ENCODE measurements at regions not wholly inside any gene's neighbourhood (a gene's known extent, or its start where the extent isn't known, plus 50 kb on each side); places are given as distances from the start of the nearest gene placed in this dataset.

GRCh38 chr5:133854554-133854953 is 113.9 kb downstream of the C5orf15 start:
- intact Hi-C loops (cut with DNase I) = no loop called here
- WGBS, 4 donors = 80 to 86% (median 84%) methylated on average over 6 to 8 of the region's 8 CpGs
- no peak for TF ChIP-seq POLR2A (IDR thresholded peaks at IDR 0.05)
- TF ChIP-seq CTCF (IDR thresholded peaks at IDR 0.05) = no peak

DNA sequence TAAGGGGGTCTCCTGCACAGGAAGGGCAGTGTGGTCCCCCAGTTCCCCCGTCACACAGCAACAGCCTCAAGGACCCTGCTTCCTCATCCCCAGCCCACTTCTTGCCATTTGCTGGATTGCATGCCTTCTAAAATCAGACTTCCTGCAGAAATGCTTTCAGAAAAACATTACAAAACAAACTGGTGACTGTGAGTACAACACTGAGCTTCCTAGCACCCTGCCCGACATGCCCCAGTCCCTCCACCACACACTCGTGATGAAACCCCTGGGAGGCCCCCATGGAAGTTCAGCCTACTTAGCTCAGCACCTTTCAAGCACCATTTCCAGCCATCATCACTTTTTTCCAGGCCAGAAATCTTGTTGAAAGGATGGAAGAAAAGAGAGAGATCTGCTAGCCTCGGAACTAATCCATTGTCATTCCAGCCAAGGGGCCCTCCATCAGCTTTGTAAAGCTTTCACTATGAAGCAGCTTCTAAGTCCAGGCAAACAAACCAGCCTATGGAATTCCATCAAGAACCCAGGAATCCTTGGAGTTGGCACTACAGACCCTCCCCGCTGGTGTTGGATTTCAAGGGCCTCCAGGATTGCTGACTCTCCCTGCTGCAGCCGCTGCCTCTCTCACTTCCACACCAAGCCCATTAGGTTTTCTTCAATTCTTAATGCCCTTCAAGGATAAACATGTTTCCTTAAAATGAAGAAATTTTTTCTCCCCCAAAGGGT is 114.6 kb downstream of the C5orf15 start:
- intact Hi-C loops (cut with DNase I) = no loop called here
- TF ChIP-seq POLR2A (IDR thresholded peaks at IDR 0.05) = no peak
- TF ChIP-seq CTCF (IDR thresholded peaks at IDR 0.05) = no peak
- no peaks in the 10 kb centered on the region for H3K27me3 ChIP-seq
- H3K4me1 ChIP-seq (replicated peaks in 1 of 2) = no peaks in the 10 kb centered on the region
- no peaks in the 10 kb centered on the region for H3K36me3 ChIP-seq (replicated peaks in 1 of 2)
- WGBS, 4 donors = 60 to 69% (median 65%) methylated on average over 6 of the region's 6 CpGs
- no peaks in the 10 kb centered on the region for H3K9me3 ChIP-seq (replicated peaks in 1 of 3)
- no peak overlapping the region for H3K27ac ChIP-seq
- DNase-seq = peak in 1 of 7 donors; percentile 4
- no peak overlapping the region for H3K4me3 ChIP-seq

More at GRCh38 chr5:133854554-133854953, 113.9 kb downstream of the C5orf15 start:
- Histone ChIP-seq H3K4me3 (no peak overlapping the region), H3K27me3 (peaks cover 1% of the 10 kb centered on the region), H3K9me3 (replicated peaks in 1 of 3) (no peaks in the 10 kb centered on the region), H3K27ac (no peak overlapping the region), H3K36me3 (replicated peaks in 1 of 2) (no peaks in the 10 kb centered on the region), H3K4me1 (replicated peaks in 1 of 2) (no peaks in the 10 kb centered on the region)
- peak in 1 of 7 donors; percentile 11 for DNase-seq

- Histone ChIP-seq H3K4me1 (replicated peaks in 1 of 2) (no peaks in the 10 kb centered on the region), H3K27ac (no peak overlapping the region), H3K9me3 (replicated peaks in 1 of 3) (no peaks in the 10 kb centered on the region), H3K36me3 (replicated peaks in 1 of 2) (no peaks in the 10 kb centered on the region), H3K4me3 (no peak overlapping the region), H3K27me3 (no peaks in the 10 kb centered on the region)
- DNase-seq = peak in 1 of 7 donors; percentile 6
- WGBS, 4 donors = 60 to 76% (median 67%) methylated on average over 2 of the region's 2 CpGs
- intact Hi-C loops (cut with DNase I) = no loop called here
- no peak for TF ChIP-seq CTCF (IDR thresholded peaks at IDR 0.05)
Observed at GRCh38 chr5:133851521-133851920, 116.9 kb downstream of the C5orf15 start.

- Histone ChIP-seq H3K27me3 (no peaks in the 10 kb centered on the region), H3K4me3 (no peak overlapping the region), H3K36me3 (replicated peaks in 1 of 2) (no peaks in the 10 kb centered on the region), H3K4me1 (replicated peaks in 1 of 2) (no peaks in the 10 kb centered on the region), H3K27ac (no peak overlapping the region), H3K9me3 (replicated peaks in 1 of 3) (no peaks in the 10 kb centered on the region)
- intact Hi-C loops (cut with DNase I) = no loop called here
- DNase-seq = peak in 1 of 7 donors; percentile 24
- no peak for TF ChIP-seq CTCF (IDR thresholded peaks at IDR 0.05)
- TF ChIP-seq POLR2A (IDR thresholded peaks at IDR 0.05) = no peak
- 79 to 93% (median 83%) methylated on average over 5 of the region's 5 CpGs for WGBS, 4 donors
Observed at GRCh38 chr5:133850811-133851210, 117.6 kb downstream of the C5orf15 start.

Measured in adrenal gland (tissue), 9 donors.